Ectodermal cell (in vitro differentiated cells): ENCODE measurements at regions not wholly inside any gene's neighbourhood (a gene's known extent, or its start where the extent isn't known, plus 50 kb on each side); places are given as distances from the start of the nearest gene placed in this dataset.

Experiments used
- H3K27ac ChIP-seq: 2 replicates; pipeline ENCODE4 v1.7.0; 2013; ENCODE audit warnings: mild to moderate bottlenecking, low read depth, low read length; ENCODE audit not compliant: insufficient read depth, poor library complexity, severe bottlenecking
- H3K27me3 ChIP-seq: 2 replicates; pipeline ENCODE4 v1.7.0; 2013; ENCODE audit warnings: mild to moderate bottlenecking, low read length; ENCODE audit not compliant: insufficient read depth, control insufficient read depth, poor library complexity, severe bottlenecking
- H3K36me3 ChIP-seq: one replicate; pipeline ENCODE4 v1.7.0; 2013; ENCODE audit warnings: low read length; ENCODE audit not compliant: control insufficient read depth, insufficient read depth
- H3K4me1 ChIP-seq: one replicate; pipeline ENCODE4 v1.7.0; 2013; ENCODE audit warnings: low read length; ENCODE audit not compliant: control insufficient read depth, insufficient read depth
- H3K4me3 ChIP-seq: 2 replicates; pipeline ENCODE4 v1.7.0; 2013; ENCODE audit warnings: low read depth, low read length, control low read depth; ENCODE audit not compliant: insufficient read depth
- H3K9me3 ChIP-seq: 2 replicates; pipeline ENCODE4 v1.7.0; 2013; ENCODE audit warnings: mild to moderate bottlenecking, low read length, moderate library complexity; ENCODE audit not compliant: control insufficient read depth
- WGBS, 2 experiments: methylation state at CpG; one replicate each; pipeline ENCODE4 v1.1.7; 2013; ENCODE audit warnings: missing lambda C conversion rate in 2 of 2; 5-methylcytosine and 5-hydroxymethylcytosine counted together

DNA sequence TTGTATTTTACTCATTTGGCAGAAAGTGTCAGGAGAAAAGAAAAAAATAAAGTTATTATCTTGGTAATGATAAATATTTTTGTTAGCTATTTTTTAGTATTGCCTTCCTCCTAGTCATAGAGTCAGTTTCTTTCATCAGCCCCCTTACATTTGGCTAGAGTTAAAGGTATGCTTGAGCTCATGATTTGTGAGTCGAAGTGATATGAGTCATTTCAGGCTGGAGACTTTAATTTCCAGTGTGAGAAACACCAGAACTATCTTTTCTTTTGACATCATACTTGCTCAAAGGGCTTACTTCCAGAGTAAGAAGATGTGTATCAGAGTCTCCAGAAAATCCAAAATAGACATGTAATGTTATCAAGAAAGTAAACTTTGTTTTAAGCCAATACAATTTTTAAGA, 746.7 kb upstream of the TYRP1 start:
- WGBS, 2 experiments = 80 to 100% methylated on average over 1 of the region's 1 CpG

DNA sequence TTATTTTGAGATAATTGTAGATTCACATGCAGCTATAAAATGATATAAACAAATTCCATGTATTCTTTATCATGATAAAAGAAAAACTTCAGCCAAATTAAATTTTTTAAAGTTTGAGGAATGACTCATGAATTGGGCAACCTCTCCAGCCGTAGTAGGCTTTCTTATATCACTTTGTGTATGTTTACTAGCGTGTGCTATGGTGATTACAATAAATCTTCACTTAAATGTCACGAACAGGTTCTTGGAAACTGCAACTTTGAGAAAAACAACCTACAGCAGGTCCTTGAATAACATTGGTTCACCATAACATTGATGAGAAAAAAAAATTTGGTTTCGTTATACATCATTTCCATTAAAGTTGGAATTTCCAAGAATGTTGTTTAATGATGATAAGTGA, 730.9 kb upstream of the TYRP1 start:
- Histone ChIP-seq H3K4me1 (no peaks in the 10 kb centered on the region), H3K27ac (no peak overlapping the region), H3K36me3 (no peaks in the 10 kb centered on the region), H3K4me3 (no peak overlapping the region), H3K9me3 (no peaks in the 10 kb centered on the region), H3K27me3 (no peaks in the 10 kb centered on the region)
- 76% methylated on average over 3 of the region's 4 CpGs; no CpG with 5 or more reads in 1 of the 2 experiments for WGBS, 2 experiments

More for the DNA sequence above, 746.7 kb upstream of the TYRP1 start:
- Histone ChIP-seq H3K9me3 (no peaks in the 10 kb centered on the region), H3K36me3 (no peaks in the 10 kb centered on the region), H3K27ac (no peak overlapping the region), H3K4me1 (no peaks in the 10 kb centered on the region), H3K4me3 (no peak overlapping the region), H3K27me3 (no peaks in the 10 kb centered on the region)

DNA sequence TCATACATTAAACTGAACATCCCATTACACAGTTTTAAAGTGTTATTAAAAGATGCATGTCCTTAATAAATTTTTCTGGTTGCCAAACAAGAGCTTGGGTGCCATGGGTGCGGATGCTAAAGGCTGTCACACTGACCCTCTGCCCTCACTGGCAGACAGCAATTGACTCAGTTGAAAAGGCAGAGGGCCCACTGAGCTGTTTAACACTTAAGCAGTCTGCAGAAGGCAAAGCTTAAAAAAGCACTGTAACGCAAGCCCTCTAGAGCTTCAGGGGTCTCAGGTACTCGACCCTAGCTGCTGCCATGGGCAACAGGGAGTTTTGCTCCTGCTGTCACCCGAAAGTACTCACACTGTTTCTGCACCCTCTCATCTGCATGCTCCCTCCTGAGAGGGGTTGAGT, 726.4 kb upstream of the TYRP1 start:
- Histone ChIP-seq H3K27ac (no peak overlapping the region), H3K27me3 (no peaks in the 10 kb centered on the region), H3K9me3 (no peaks in the 10 kb centered on the region), H3K4me3 (no peak overlapping the region), H3K4me1 (no peaks in the 10 kb centered on the region), H3K36me3 (no peaks in the 10 kb centered on the region)
- 49 to 52% methylated on average over 4 of the region's 4 CpGs for WGBS, 2 experiments

DNA sequence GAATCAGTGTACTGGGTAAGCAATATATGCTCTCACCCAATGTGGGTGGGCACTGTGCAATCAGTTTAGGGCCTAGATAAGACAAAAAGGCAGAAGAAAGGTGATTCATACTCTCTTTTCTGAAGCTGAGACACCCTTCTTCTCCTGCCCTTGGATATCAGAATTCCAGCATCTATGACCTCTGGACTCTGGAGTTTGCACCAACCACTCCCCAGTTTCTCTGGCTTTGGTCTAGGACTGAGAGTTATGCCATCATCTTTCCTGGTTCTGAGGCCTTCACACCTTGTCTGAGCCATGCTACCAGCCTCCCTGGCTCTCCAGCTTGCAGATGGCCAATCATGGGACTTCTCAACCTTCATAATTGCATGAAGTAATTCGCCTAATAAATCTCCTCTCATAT, 724.6 kb upstream of the TYRP1 start:
- Histone ChIP-seq H3K4me3 (no peak overlapping the region), H3K36me3 (no peaks in the 10 kb centered on the region), H3K27me3 (no peaks in the 10 kb centered on the region), H3K27ac (no peak overlapping the region), H3K9me3 (no peaks in the 10 kb centered on the region), H3K4me1 (no peaks in the 10 kb centered on the region)
- 82 to 88% methylated on average over 1 of the region's 1 CpG for whole genome bisulfite sequencing, 2 experiments

DNA sequence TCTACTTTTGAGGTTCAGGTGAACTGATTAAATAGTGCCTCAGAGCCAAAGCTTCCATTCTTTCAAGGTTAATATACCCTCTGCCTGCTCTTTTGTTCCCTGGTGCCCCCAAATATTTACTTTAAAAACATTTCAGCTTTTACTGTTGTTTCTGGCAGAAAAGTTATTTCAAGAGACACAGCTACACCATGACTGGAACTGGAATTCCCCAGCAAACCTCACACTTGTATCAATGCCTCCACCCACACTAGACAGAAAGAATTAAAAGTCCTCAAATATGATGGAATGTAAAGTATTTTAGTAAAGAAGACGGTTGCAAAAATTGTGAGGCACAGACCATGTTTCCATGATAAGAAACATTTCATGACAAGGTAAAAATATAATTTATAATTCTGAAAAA, 720.2 kb upstream of the TYRP1 start:
- Histone ChIP-seq H3K36me3 (no peaks in the 10 kb centered on the region), H3K4me3 (no peak overlapping the region), H3K27me3 (no peaks in the 10 kb centered on the region), H3K4me1 (no peaks in the 10 kb centered on the region), H3K9me3 (no peaks in the 10 kb centered on the region), H3K27ac (no peak overlapping the region)
- WGBS, 2 experiments = no CpG with 5 or more reads among the region's 1 CpG

DNA sequence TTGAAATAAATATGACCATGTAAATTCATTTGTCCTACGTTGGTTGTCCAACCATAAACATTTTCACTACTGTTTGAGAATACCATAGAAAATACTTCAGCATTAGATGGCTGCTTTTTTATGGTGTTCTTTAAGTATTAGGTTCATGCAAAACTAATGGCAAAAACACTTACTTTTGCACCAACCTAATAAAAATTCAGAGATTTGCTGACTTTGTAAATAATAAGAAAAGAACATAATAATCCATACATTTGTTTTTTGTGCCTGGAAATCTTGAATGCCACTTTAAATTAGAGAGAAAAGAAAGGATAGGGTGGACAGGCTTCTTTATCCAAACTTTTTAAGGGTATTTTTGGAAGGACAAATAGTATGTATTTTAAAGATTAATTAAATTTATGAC, 719.7 kb upstream of the TYRP1 start:
- no peaks in the 10 kb centered on the region for H3K4me1 ChIP-seq
- no CpG with 5 or more reads among the region's 1 CpG for WGBS, 2 experiments
- H3K9me3 ChIP-seq = no peaks in the 10 kb centered on the region
- no peaks in the 10 kb centered on the region for H3K27me3 ChIP-seq
- no peak overlapping the region for H3K4me3 ChIP-seq
- no peaks in the 10 kb centered on the region for H3K36me3 ChIP-seq
- H3K27ac ChIP-seq = no peak overlapping the region

DNA sequence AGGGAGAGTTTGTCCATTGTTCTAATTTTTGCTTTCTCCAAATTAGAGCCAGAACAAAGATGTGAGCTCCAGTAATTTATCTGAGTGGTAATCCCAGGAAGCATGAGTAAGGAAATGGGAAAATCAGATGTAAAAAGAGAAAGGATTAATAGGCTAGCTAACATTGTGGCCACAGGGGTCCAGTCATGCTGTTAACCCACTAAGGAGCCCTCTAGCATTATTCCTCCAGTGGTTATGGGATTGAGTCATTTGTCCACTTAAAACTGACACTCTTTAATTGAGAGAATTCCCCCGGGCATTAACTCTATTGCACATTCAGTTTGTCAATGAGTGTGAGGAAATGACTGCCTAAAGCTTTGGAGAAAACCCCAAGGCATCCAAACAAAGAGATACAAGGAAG, 700.3 kb upstream of the TYRP1 start:
- Histone ChIP-seq H3K36me3 (no peaks in the 10 kb centered on the region), H3K27ac (no peak overlapping the region), H3K9me3 (no peaks in the 10 kb centered on the region), H3K4me1 (peaks cover 9% of the 10 kb centered on the region), H3K27me3 (no peaks in the 10 kb centered on the region), H3K4me3 (no peak overlapping the region)
- 70% methylated on average over 1 of the region's 1 CpG; no CpG with 5 or more reads in 1 of the 2 experiments for WGBS, 2 experiments

DNA sequence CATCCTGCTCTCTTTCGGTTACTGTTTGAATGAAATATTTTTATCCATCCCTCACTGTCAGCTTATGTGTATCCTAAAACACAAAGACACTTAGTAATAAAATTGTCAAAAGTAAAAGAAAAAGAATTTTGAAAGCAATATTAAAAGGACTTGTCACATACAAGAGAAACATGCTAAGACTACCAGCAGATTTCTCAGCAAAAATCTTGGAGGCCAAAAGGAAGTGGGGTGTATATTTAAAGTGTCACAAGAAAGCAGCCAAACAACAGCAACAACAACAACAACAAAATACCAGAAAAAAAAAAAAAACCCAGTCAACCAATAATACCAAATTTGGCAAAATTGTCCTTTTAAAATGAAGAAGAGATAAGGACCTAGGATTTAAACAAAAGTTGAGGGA, 678.7 kb upstream of the TYRP1 start:
- Histone ChIP-seq H3K27me3 (no peaks in the 10 kb centered on the region), H3K9me3 (no peaks in the 10 kb centered on the region), H3K4me3 (no peak overlapping the region), H3K27ac (no peak overlapping the region), H3K36me3 (no peaks in the 10 kb centered on the region), H3K4me1 (no peaks in the 10 kb centered on the region)
- no CpG with 5 or more reads among the region's 1 CpG for WGBS, 2 experiments

DNA sequence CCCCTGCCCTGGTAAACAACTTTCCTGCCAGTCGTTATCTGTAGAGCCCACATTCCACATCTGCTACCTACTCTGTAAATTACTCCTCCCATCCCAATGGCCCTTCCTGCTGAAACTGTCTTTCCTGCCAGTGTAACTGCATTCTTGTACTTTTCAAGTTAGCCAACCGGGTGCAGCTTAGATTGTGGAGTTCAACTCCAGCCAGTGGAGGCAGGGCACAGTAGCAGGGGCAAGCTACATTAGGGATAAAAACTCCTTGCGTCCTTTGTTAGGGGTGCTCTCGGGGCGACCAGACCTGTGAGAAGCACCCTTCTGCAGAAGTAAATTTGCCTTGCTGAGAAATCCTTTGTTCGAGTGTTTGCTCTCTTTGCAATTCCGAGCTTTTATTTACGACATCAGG, 639.0 kb upstream of the TYRP1 start:
- Histone ChIP-seq H3K36me3 (no peaks in the 10 kb centered on the region), H3K27ac (no peak overlapping the region), H3K9me3 (peaks cover 8% of the 10 kb centered on the region), H3K4me3 (no peak overlapping the region), H3K4me1 (no peaks in the 10 kb centered on the region), H3K27me3 (no peaks in the 10 kb centered on the region)
- 81 to 84% methylated on average over 8 of the region's 8 CpGs for WGBS, 2 experiments

DNA sequence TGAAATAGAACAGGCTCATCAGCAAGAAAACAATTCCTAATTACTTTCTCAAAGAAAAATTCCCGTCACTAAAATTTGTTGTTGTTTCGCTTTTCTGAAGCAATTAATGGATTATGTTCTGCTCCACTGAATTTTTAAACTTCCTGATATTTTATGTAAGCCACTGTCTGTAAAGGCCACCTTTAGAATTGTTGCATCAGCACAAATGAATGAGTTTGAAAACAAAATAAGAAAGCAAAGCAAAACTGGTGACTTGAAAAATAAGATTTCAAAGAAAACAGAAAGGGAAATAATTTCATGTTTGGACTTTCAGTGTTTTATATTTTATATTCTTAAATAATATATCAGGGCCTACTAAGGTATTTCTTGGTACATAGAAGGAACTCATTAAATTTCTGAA, 636.3 kb upstream of the TYRP1 start:
- H3K27ac ChIP-seq = no peak overlapping the region

DNA sequence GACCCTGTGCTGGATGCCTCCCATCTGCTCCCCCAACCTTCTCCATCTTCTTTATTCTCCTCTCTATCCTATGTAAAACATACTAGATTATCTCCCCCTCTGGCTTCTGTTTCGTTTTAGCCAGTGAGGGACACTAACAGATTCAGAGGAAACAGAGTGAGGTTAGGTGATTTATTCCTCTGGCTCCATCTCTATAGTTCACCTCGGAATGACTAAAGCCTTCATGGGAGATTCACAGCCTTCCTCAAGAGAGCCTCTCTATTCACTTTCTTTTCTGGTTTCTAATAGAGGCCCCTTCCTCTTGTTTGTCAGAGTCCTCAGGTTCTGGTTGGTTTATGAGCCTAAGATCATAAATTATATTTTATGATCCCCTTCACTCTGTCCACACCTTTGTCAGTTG, 633.1 kb upstream of the TYRP1 start:
- Histone ChIP-seq H3K27me3 (no peaks in the 10 kb centered on the region), H3K4me3 (no peak overlapping the region), H3K9me3 (peaks cover 4% of the 10 kb centered on the region), H3K36me3 (no peaks in the 10 kb centered on the region), H3K27ac (no peak overlapping the region), H3K4me1 (no peaks in the 10 kb centered on the region)
- 74 to 87% methylated on average over 2 of the region's 2 CpGs for WGBS, 2 experiments

More for the DNA sequence above, 636.3 kb upstream of the TYRP1 start:
- Histone ChIP-seq H3K36me3 (no peaks in the 10 kb centered on the region), H3K4me3 (no peak overlapping the region), H3K27me3 (no peaks in the 10 kb centered on the region), H3K9me3 (peaks cover 8% of the 10 kb centered on the region), H3K4me1 (no peaks in the 10 kb centered on the region)
- 93 to 94% methylated on average over 2 of the region's 2 CpGs for WGBS, 2 experiments
